GM12878 (cell line): ENCODE measurements at regions not wholly inside any gene's neighbourhood (a gene's known extent, or its start where the extent isn't known, plus 50 kb on each side); places are given as distances from the start of the nearest gene placed in this dataset.
A peak's percentile ranks its signal among the peaks of the same experiment; 100 is the strongest.

Experiments used
- BCL3 ChIP-seq: IDR thresholded peaks from 2 replicates; pipeline ENCODE4 v1.6.1; 2011; ENCODE audit warnings: borderline replicate concordance, low read depth, mild to moderate bottlenecking, moderate library complexity, low read length; ENCODE audit not compliant: insufficient read depth, poor library complexity, severe bottlenecking
- KAT2A ChIP-seq: conservative IDR thresholded peaks from 2 replicates; pipeline ENCODE4 v1.6.1; 2011; ENCODE audit warnings: low read depth, low read length; ENCODE audit not compliant: control insufficient read depth
- MYC ChIP-seq: IDR thresholded peaks from 2 replicates; pipeline ENCODE4 v1.6.1; 2011; ENCODE audit warnings: mild to moderate bottlenecking, low read length, moderate library complexity, inconsistent platforms; ENCODE audit not compliant: insufficient read depth, insufficient replicate concordance, insufficient read length, severe bottlenecking
- RB1 ChIP-seq: fragments of 450-650 bp; formaldehyde crosslinking; IDR thresholded peaks from 2 replicates; pipeline ENCODE4 v1.6.1; 2017; ENCODE audit warnings: mild to moderate bottlenecking, borderline replicate concordance
- SMAD1 ChIP-seq: fragments of 450-650 bp; IDR thresholded peaks from 2 replicates; pipeline ENCODE4 v1.6.1; 2018; ENCODE audit warnings: mild to moderate bottlenecking, low read depth; ENCODE audit not compliant: partially characterized antibody
- YBX1 ChIP-seq: fragments of 450-650 bp; IDR thresholded peaks from 2 replicates; pipeline ENCODE4 v1.6.1; 2016; ENCODE audit warnings: antibody characterized with exemption
- ZBTB11 ChIP-seq: fragments of 450-650 bp; formaldehyde crosslinking; IDR thresholded peaks from 2 replicates; pipeline ENCODE4 v1.5.0; 2022; ENCODE audit warnings: mild to moderate bottlenecking, missing genetic modification characterization
- ZNF217 ChIP-seq: fragments of 450-650 bp; IDR thresholded peaks from 2 replicates; pipeline ENCODE4 v1.6.1; 2017; ENCODE audit warnings: antibody characterized with exemption, mild to moderate bottlenecking
- ZNF24 ChIP-seq: fragments of 450-650 bp; IDR thresholded peaks from 2 replicates; pipeline ENCODE4 v1.6.1; 2017; ENCODE audit warnings: antibody characterized with exemption, mild to moderate bottlenecking
- TF ChIP-seq, protein P1 (sequence below): fragments of 450-650 bp; IDR thresholded peaks from 2 replicates; pipeline ENCODE4 v1.6.1; 2017; ENCODE audit warnings: antibody characterized with exemption, mild to moderate bottlenecking, moderate library complexity
- TF ChIP-seq, protein P2 (sequence below): fragments of 450-650 bp; IDR thresholded peaks from 2 replicates; pipeline ENCODE4 v1.6.1; 2017; ENCODE audit warnings: mild to moderate bottlenecking, moderate library complexity
- TF ChIP-seq, protein P3 (sequence below): IDR thresholded peaks from 2 replicates; pipeline ENCODE4 v1.6.1; 2012; ENCODE audit warnings: improper control_type of control experiment, low read depth, low read length; ENCODE audit not compliant: insufficient replicate concordance

DNA sequence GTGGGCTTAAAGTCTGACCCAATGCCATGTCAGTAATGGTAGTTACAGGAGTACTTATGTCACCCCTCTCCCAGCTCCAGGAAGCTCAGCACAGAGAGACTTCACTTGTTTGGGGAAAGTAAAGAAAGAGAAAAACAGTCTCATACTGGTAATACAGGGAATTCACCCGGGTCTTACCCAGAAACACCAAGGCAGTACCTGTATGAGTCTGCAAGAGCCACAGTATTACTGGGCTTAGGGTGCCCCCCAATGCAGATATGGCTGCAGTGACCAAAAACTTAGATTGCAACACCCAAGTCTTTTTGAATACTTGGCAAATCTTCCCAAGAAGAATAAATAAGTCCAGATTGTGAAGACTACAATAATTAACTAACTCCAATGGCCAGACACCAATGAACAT is 622.1 kb downstream of the IGSF11 start (continued):
- TF ChIP-seq, protein P1, sequence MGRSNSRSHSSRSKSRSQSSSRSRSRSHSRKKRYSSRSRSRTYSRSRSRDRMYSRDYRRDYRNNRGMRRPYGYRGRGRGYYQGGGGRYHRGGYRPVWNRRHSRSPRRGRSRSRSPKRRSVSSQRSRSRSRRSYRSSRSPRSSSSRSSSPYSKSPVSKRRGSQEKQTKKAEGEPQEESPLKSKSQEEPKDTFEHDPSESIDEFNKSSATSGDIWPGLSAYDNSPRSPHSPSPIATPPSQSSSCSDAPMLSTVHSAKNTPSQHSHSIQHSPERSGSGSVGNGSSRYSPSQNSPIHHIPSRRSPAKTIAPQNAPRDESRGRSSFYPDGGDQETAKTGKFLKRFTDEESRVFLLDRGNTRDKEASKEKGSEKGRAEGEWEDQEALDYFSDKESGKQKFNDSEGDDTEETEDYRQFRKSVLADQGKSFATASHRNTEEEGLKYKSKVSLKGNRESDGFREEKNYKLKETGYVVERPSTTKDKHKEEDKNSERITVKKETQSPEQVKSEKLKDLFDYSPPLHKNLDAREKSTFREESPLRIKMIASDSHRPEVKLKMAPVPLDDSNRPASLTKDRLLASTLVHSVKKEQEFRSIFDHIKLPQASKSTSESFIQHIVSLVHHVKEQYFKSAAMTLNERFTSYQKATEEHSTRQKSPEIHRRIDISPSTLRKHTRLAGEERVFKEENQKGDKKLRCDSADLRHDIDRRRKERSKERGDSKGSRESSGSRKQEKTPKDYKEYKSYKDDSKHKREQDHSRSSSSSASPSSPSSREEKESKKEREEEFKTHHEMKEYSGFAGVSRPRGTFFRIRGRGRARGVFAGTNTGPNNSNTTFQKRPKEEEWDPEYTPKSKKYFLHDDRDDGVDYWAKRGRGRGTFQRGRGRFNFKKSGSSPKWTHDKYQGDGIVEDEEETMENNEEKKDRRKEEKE: no peak
- TF ChIP-seq, protein P2, sequence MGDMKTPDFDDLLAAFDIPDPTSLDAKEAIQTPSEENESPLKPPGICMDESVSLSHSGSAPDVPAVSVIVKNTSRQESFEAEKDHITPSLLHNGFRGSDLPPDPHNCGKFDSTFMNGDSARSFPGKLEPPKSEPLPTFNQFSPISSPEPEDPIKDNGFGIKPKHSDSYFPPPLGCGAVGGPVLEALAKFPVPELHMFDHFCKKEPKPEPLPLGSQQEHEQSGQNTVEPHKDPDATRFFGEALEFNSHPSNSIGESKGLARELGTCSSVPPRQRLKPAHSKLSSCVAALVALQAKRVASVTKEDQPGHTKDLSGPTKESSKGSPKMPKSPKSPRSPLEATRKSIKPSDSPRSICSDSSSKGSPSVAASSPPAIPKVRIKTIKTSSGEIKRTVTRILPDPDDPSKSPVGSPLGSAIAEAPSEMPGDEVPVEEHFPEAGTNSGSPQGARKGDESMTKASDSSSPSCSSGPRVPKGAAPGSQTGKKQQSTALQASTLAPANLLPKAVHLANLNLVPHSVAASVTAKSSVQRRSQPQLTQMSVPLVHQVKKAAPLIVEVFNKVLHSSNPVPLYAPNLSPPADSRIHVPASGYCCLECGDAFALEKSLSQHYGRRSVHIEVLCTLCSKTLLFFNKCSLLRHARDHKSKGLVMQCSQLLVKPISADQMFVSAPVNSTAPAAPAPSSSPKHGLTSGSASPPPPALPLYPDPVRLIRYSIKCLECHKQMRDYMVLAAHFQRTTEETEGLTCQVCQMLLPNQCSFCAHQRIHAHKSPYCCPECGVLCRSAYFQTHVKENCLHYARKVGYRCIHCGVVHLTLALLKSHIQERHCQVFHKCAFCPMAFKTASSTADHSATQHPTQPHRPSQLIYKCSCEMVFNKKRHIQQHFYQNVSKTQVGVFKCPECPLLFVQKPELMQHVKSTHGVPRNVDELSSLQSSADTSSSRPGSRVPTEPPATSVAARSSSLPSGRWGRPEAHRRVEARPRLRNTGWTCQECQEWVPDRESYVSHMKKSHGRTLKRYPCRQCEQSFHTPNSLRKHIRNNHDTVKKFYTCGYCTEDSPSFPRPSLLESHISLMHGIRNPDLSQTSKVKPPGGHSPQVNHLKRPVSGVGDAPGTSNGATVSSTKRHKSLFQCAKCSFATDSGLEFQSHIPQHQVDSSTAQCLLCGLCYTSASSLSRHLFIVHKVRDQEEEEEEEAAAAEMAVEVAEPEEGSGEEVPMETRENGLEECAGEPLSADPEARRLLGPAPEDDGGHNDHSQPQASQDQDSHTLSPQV: no peak
- TF ChIP-seq ZNF24: no peak
- TF ChIP-seq YBX1: no peak
- no peak for TF ChIP-seq ZBTB11 (CRISPR knock-in tag)
- TF ChIP-seq RB1: no peak
- TF ChIP-seq ZNF217: no peak
- no peak for TF ChIP-seq SMAD1
- peak; percentile 48 for TF ChIP-seq BCL3
- TF ChIP-seq, protein P3, sequence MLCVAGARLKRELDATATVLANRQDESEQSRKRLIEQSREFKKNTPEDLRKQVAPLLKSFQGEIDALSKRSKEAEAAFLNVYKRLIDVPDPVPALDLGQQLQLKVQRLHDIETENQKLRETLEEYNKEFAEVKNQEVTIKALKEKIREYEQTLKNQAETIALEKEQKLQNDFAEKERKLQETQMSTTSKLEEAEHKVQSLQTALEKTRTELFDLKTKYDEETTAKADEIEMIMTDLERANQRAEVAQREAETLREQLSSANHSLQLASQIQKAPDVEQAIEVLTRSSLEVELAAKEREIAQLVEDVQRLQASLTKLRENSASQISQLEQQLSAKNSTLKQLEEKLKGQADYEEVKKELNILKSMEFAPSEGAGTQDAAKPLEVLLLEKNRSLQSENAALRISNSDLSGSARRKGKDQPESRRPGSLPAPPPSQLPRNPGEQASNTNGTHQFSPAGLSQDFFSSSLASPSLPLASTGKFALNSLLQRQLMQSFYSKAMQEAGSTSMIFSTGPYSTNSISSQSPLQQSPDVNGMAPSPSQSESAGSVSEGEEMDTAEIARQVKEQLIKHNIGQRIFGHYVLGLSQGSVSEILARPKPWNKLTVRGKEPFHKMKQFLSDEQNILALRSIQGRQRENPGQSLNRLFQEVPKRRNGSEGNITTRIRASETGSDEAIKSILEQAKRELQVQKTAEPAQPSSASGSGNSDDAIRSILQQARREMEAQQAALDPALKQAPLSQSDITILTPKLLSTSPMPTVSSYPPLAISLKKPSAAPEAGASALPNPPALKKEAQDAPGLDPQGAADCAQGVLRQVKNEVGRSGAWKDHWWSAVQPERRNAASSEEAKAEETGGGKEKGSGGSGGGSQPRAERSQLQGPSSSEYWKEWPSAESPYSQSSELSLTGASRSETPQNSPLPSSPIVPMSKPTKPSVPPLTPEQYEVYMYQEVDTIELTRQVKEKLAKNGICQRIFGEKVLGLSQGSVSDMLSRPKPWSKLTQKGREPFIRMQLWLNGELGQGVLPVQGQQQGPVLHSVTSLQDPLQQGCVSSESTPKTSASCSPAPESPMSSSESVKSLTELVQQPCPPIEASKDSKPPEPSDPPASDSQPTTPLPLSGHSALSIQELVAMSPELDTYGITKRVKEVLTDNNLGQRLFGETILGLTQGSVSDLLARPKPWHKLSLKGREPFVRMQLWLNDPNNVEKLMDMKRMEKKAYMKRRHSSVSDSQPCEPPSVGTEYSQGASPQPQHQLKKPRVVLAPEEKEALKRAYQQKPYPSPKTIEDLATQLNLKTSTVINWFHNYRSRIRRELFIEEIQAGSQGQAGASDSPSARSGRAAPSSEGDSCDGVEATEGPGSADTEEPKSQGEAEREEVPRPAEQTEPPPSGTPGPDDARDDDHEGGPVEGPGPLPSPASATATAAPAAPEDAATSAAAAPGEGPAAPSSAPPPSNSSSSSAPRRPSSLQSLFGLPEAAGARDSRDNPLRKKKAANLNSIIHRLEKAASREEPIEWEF: no peak
- no peak for TF ChIP-seq KAT2A
- no peak for TF ChIP-seq MYC
